ENCODE measurements at regions not wholly inside any gene's neighbourhood (a gene's known extent, or its start where the extent isn't known, plus 50 kb on each side); places are given as distances from the start of the nearest gene placed in this dataset.

- in situ Hi-C loops (cut with MboI; ENCODE audit: low sequenced_read_pairs), result no loop called here
These were observed 137.5 kb upstream of the C1GALT1 start for GRCh38 chr7:7044806-7045205.

GRCh38 chr7:7048213-7048612 lies 134.1 kb upstream of the C1GALT1 start:
- in situ Hi-C loops (cut with MboI; ENCODE audit: low sequenced_read_pairs), result no loop called here

GRCh38 chr7:7051206-7051877 lies 131.0 kb upstream of the C1GALT1 start:
- in situ Hi-C loops (cut with MboI; ENCODE audit: low sequenced_read_pairs), result no loop called here

GRCh38 chr7:7054252-7054830 lies 128.0 kb upstream of the C1GALT1 start:
- in situ Hi-C loops (cut with MboI; ENCODE audit: low sequenced_read_pairs), result no loop called here

GRCh38 chr7:7060828-7061599 lies 121.3 kb upstream of the C1GALT1 start:
- in situ Hi-C loops (cut with MboI; ENCODE audit: low sequenced_read_pairs), result no loop called here

GRCh38 chr7:7077945-7078344 lies 104.4 kb upstream of the C1GALT1 start:
- in situ Hi-C loops (cut with MboI; ENCODE audit: low sequenced_read_pairs), result no loop called here

- in situ Hi-C loops (cut with MboI; ENCODE audit: low sequenced_read_pairs), result no loop called here
These were observed 101.5 kb upstream of the C1GALT1 start for GRCh38 chr7:7080802-7081201.

GRCh38 chr7:7090460-7090859 lies 91.9 kb upstream of the C1GALT1 start:
- in situ Hi-C loops (cut with MboI; ENCODE audit: low sequenced_read_pairs), result no loop called here

GRCh38 chr7:7098280-7098818 lies 84.0 kb upstream of the C1GALT1 start:
- in situ Hi-C loops (cut with MboI; ENCODE audit: low sequenced_read_pairs), result no loop called here

GRCh38 chr7:7099584-7100014 lies 82.7 kb upstream of the C1GALT1 start:
- in situ Hi-C loops (cut with MboI; ENCODE audit: low sequenced_read_pairs), result no loop called here

GRCh38 chr7:7100432-7100849 lies 81.9 kb upstream of the C1GALT1 start:
- in situ Hi-C loops (cut with MboI; ENCODE audit: low sequenced_read_pairs), result no loop called here

GRCh38 chr7:7102906-7103305 lies 79.4 kb upstream of the C1GALT1 start:
- in situ Hi-C loops (cut with MboI; ENCODE audit: low sequenced_read_pairs), result no loop called here

GRCh38 chr7:7103343-7104313 lies 78.7 kb upstream of the C1GALT1 start:
- in situ Hi-C loops (cut with MboI; ENCODE audit: low sequenced_read_pairs), result no loop called here

- in situ Hi-C loops (cut with MboI; ENCODE audit: low sequenced_read_pairs), result no loop called here
These were observed 78.0 kb upstream of the C1GALT1 start for GRCh38 chr7:7104314-7104698.

- in situ Hi-C loops (cut with MboI; ENCODE audit: low sequenced_read_pairs), result no loop called here
These were observed 77.4 kb upstream of the C1GALT1 start for GRCh38 chr7:7104971-7105370.

GRCh38 chr7:7105800-7106582 lies 76.4 kb upstream of the C1GALT1 start:
- in situ Hi-C loops (cut with MboI; ENCODE audit: low sequenced_read_pairs), result no loop called here

GRCh38 chr7:7108931-7109330 lies 73.4 kb upstream of the C1GALT1 start:
- in situ Hi-C loops (cut with MboI; ENCODE audit: low sequenced_read_pairs), result no loop called here

- in situ Hi-C loops (cut with MboI; ENCODE audit: low sequenced_read_pairs), result no loop called here
These were observed 72.4 kb upstream of the C1GALT1 start for GRCh38 chr7:7109934-7110333.

GRCh38 chr7:7110706-7111105 lies 71.6 kb upstream of the C1GALT1 start:
- in situ Hi-C loops (cut with MboI; ENCODE audit: low sequenced_read_pairs), result no loop called here

GRCh38 chr7:7112868-7113267 lies 69.5 kb upstream of the C1GALT1 start:
- in situ Hi-C loops (cut with MboI; ENCODE audit: low sequenced_read_pairs), result no loop called here

Data from HL-60/S4 treated with phorbol 12-myristate 13-acetate at 8.2 ng/mL for 4 days and 3 days (cell line).